ENCODE measurements at regions not wholly inside any gene's neighbourhood (a gene's known extent, or its start where the extent isn't known, plus 50 kb on each side); places are given as distances from the start of the nearest gene placed in this dataset.
"Not testable (repeated sequence)": the region's sequence is repeated elsewhere in the genome, so short reads cannot be mapped to it uniquely, and the experiment has no call there.

DNA sequence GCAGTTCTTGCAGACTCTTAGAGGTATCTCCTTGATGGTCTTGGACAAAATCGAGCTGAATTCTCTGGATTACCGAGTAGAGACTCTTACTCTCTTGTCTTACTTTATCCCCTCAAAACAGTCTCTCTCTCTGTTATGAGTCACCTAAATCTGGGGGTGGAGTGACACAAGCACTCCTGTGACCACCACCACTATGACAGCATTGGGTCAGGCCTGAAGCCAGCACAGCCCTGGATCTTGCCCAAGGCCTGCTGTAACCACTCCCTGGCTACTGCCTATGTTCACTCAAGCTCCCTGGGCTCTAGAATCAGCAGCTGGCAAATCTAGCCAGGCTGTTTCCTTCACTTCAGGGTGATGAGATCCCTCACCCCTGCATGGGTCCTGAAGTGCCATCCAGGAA lies 662.5 kb downstream of the LUZP2 start:
- DNase-seq, result no peak

- no peak for DNase-seq
These were observed 666.6 kb downstream of the LUZP2 start for GRCh38 chr11:25163421-25163820.

- no peak for DNase-seq
These were observed 683.3 kb downstream of the LUZP2 start for GRCh38 chr11:25180187-25180586.

- DNase-seq, result no peak
These were observed 686.6 kb downstream of the LUZP2 start for GRCh38 chr11:25183411-25183810.

DNA sequence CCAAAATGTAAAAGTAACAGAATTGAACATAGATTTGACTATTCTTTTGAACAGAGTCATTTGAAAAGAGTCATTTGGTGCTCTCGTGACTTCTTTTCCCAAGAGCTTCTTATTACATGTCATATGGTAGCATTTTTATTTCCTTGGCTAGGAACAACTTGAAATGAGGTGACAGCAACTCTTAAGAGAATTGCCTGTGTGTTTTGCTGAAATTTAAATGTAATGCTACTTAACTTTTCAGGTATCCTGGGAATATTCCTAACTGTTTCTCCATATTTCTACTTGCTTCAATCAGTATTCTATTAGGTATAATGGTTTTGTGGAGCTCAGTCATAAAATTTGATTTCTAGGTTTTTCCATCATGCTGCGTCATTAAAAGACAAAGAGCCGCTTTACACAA lies 700.7 kb downstream of the LUZP2 start:
- DNase-seq, result no peak

DNA sequence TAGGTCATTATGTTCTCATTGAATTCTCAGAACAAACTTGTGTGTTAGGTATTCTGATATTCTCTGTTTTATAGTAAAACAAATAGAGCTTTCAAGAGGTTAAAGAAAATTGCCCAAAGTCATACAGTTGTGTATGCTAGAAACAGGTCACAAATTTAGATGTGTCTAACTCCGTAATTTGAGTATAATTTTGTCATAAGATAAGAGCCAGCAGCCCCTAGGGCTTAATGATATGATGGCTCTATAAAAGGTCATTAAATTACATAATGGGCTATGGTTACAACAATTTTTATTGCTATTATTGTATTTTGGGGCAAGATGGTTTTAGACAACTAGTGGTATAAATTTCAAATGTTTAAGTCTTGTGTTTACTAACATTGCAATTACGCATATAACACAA lies 701.9 kb downstream of the LUZP2 start:
- DNase-seq, result no peak

DNA sequence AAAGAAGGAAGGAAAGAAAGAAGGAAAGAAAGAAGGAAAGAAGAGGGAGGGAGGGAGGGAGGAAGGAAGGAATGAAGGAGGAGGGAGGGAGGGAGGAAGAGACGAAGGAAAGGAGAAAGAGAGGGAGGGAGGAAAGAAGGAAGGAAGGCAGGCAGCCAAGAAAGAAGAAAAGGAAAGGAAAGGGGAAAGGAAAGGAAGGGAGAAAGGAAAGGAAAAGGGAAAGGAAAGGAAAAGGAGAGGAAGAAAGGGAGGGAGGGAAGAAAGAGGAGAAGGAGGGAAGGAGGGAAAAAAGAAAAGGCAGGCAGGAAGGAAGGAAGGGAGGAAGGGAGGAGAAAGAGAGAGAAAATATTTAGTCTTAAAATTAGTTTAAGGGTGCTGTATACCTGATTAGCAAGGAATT lies 704.1 kb downstream of the LUZP2 start:
- DNase-seq, result no peak

DNA sequence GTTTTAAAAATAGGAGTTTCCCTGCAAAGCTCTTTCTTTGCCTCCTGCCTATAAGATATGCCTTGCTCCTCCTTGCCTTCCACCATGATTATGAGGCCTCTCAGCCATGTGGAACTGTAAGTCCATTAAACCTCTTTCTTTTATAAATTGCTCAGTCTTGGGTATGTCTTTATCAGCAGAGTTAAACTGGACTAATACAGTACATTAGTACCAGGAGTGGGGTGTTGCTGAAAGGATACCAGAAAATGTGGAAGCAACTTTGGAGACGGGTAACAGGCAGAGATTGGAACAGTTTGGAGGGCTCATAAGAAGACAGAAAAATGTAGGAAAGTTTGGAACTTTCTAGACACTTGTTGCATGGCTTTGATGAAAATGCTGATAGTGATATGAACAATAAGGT lies 709.9 kb downstream of the LUZP2 start:
- DNase-seq, result no peak

DNA sequence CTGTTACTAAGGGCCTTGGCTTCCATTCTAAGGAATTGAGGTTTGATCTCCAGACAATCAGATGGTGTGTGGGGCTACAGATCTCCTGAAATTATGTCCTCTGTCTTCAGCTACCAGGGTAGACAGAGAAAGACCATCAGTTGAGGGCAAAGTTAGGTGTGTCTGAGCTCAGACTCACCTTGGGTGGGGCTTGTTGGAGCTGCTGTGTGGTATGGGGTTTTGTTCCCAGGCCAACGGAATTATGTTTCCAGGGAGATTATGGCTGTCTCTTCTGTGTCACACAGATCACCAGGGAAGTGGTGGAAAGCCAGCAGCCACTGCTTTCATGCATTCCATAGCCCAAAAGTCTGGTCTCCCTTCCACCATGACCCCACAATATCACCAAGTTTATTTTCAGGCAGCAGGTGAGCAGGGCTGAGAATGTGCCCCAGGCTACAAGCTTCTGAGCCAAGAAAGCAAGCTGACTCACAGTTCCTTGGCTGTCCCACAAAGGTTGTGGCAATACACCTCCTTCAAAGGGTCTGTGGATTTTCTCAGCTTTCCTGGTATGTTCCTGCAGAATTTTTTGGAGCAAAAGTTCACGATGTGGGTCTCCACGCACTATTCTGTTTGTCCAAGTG lies 714.9 kb downstream of the LUZP2 start:
- no peak for DNase-seq

DNA sequence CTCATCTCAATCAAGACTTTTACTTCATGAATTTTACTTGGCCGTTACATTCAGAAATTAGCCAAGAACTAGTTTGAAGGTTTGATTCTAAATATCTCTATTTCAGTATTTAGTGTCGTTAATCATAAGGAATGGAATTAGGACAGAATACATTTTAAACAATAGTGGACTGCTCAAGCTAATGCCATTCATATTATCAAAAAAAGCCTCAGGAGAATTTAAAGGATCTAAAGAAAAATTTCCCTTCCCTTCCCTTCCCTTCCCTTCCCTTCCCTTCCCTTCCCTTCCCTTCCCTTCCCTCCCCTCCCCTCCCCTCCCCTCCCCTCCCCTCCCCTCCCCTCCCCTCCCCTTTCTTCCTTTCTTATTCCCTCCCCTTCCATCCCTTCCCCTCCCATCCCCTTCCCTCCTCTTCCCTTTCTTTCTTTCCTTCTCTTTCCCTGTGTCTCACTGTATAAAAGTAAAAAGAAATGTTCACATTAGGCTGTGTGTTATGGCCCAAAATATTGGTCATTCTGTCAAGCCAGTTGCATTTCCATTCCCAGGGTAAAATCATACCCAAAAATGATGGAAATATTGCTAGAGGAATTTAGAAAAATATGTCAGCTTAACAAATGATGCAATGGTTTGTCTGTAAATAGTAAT lies 717.8 kb downstream of the LUZP2 start:
- no peak for DNase-seq

- DNase-seq, result no peak
These were observed 721.2 kb downstream of the LUZP2 start for GRCh38 chr11:25218036-25218435.

GRCh38 chr11:25225078-25225477 lies 728.2 kb downstream of the LUZP2 start:
- DNase-seq, result no peak

- DNase-seq, result no peak
These were observed 746.1 kb downstream of the LUZP2 start for GRCh38 chr11:25242928-25243327.

DNA sequence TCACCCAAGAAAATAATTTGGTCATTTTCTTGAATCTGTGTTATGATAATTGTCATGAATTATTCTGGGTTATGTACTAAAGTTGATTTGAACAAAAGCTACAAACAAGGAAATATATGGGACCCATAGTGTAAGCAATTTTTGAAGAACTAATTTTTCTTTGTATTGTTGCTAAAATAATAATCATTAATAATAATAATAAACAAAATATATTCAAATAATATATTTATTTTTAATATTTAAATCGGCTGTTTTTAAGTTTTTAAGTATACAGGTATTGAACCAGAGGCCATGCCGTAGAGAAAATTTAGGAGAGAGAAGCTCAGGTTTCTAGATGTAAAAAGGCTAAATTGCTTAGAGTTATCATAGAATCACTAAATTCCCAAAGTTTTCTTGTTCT lies 747.3 kb downstream of the LUZP2 start:
- no peak for DNase-seq

DNA sequence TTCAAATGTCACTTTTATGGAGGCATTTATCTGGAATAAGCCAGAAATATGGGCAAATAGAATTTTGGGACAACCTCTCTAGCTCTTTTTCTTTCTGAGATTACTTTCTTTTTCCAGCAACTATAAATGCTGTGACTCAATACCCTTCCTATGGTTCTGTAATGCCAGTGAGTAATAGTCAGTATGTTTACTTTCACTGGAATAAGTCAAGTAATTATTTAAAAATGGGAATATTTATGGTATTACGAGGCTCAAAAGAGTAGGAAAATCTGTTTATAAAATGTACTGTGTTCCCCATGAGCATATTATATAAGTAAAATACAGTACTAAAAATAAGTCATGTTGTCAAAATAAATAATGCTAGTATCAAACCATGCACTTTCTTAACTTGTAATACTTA lies 750.5 kb downstream of the LUZP2 start:
- no peak for DNase-seq

GRCh38 chr11:25252854-25253253 lies 756.0 kb downstream of the LUZP2 start:
- DNase-seq, result no peak

DNA sequence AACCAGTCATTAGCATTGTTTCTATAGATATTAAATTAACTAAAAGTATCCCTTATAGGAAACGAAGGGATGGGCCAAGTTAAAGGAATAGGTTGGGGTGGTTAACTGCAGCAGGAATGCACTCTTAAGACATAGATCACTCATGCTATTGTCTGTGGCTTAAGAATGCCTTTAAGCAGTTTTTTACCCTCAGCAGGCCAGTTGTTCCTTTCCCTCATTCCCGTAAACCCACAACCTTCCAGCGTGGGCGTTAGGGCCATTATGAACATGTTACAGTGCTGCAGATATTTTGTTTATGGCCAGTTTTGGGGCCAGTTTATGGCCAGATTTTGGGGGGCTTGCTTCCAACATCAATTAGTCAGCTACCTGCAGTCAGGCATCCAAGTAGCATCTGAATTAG lies 767.0 kb downstream of the LUZP2 start:
- not testable (repeated sequence) for DNase-seq

GRCh38 chr11:25271301-25271700 lies 774.4 kb downstream of the LUZP2 start:
- DNase-seq, result no peak

- DNase-seq, result no peak
These were observed 775.4 kb downstream of the LUZP2 start for GRCh38 chr11:25272214-25272613.

GRCh38 chr11:25280821-25281220 lies 784.0 kb downstream of the LUZP2 start:
- DNase-seq, result not testable (repeated sequence)

DNA sequence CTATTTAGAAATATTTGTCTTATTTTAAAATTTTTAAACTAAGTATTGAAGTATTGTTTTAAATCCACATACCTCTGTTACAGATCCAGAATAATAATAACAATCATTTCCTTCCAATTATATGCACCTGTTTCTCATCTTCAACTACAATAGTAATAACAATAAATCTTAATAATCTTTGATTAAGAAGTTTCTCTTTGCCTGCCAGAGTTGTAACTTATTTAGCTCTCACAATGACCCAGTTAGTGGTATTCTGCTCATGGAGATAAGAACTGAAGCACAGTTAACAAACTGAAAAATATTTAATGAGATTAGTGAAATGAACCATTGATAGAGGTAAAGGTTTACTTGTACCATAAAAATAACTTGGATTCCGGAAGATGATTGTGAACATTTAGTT lies 796.3 kb downstream of the LUZP2 start:
- no peak for DNase-seq

GRCh38 chr11:25298450-25298849 lies 801.6 kb downstream of the LUZP2 start:
- no peak for DNase-seq

DNA sequence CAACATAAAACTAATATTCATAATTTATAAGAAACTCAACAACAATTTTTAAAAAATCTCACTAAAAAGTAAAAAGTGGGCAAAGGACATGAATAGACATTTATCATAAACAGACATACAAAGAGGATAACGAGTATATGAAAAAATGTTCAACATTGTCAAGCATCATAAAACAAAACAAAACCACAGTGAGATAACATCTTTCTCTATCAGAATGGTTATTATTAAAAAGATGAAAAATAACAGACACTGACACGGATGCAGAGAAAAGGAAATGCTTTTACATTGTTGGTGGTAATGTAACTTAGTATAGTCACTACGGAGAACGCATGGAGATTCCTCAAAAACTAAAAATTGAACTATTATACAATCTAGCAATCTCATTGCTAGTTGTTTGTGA lies 813.0 kb downstream of the LUZP2 start:
- DNase-seq, result no peak

- DNase-seq, result no peak
These were observed 820.4 kb downstream of the LUZP2 start for GRCh38 chr11:25317216-25317615.

DNA sequence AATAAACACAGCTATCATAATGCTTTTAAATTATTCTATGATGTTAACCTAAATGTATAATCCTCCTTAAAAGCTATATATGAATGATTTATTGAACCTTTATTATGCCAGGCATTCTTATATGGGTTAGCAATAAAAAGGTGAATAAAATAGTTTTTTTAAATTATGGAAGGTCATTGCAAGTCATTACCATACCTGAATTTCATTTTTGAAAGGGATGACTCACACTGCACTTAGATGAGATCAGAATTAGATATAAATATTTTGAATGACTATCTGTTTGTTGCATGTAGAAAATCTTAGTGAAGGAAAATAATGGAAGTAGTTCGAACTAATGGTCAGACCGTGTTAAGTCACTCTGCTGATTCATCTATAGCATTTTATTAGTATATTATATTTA lies 822.3 kb downstream of the LUZP2 start:
- no peak for DNase-seq
